HCT116 (cell line): ENCODE measurements at regions not wholly inside any gene's neighbourhood (a gene's known extent, or its start where the extent isn't known, plus 50 kb on each side); places are given as distances from the start of the nearest gene placed in this dataset.

Source experiments
- ATAC-seq: fragments of 200-7000 bp; cut with Tn5 transposase; 2 replicates; pipeline ENCODE4 v1.9.1; 2020; ENCODE audit warnings: mild to moderate bottlenecking, moderate library complexity
- BruUV-seq: library from RNA; stranded (reverse); fragments of 400-500 nt; replicated peaks from 2 replicates; lab custom pipeline; 2021; lab: Mats Ljungman, UMichigan
- CTCF ChIA-PET: fragments of 300-600 bp; sonication (Branson Sonifier 250); formaldehyde crosslinking; loops from one replicate; lab custom pipeline; 2021; ENCODE audit warnings: antibody characterized with exemption; lab: Charles Lee
- POLR2A ChIA-PET: fragments of 300-600, 350-600 bp; sonication (Branson Sonifier 250); formaldehyde crosslinking; loops from one replicate; lab custom pipeline; 2021; ENCODE audit warnings: antibody characterized with exemption; lab: Charles Lee
- RAD21 ChIA-PET, 2 experiments: fragments of 300-600 bp; sonication (Branson Sonifier 250); formaldehyde crosslinking; loops; one replicate each; lab custom pipeline; 2023; ENCODE audit warnings: low total read pairs in 2 of 2; ENCODE audit not compliant: uncharacterized antibody in 2 of 2, unreplicated experiment in 2 of 2, low non-redundant PET in 1 of 2; lab: Charles Lee
- DNase-seq: peaks from one replicate; pipeline ENCODE4 v3.0.0-alpha.2; 2010; ENCODE audit warnings: low read depth, low spot score
- H2AFZ ChIP-seq: fragments of 200-600 bp; shearing (Covaris generic), sonication (generic); 2 replicates; pipeline ENCODE4 v1.6.1; 2017; ENCODE audit warnings: low read depth, mixed run types, mixed read lengths, antibody characterized with exemption, low read length; ENCODE audit not compliant: poor library complexity, severe bottlenecking
- H3K27ac ChIP-seq: 2 replicates; pipeline ENCODE4 v1.5.1; 2012; ENCODE audit warnings: low read depth, low read length
- H3K27me3 ChIP-seq: fragments of 200-600 bp; sonication (generic); 2 replicates; pipeline ENCODE4 v1.6.1; 2016; ENCODE audit warnings: mixed run types, low read length, mixed read lengths; ENCODE audit not compliant: insufficient read depth
- H3K36me3 ChIP-seq, 2 experiments: fragments of 200-500 bp in 1 of 2; fragments of 200-600 bp in 1 of 2; sonication (Bioruptor generic) in 1 of 2; sonication (generic) in 1 of 2; 2 replicates each; pipeline versions ENCODE4 v1.5.1 to v1.6.1; 2014 to 2016; ENCODE audit warnings: low read length in 2 of 2, inconsistent platforms in 1 of 2, mixed read lengths in 1 of 2, mixed run types in 1 of 2; ENCODE audit not compliant: insufficient read depth in 2 of 2, control insufficient read depth in 1 of 2
- H3K4me1 ChIP-seq, 2 experiments: fragments of 200-600 bp in 1 of 2; sonication (generic) in 1 of 2; 2 replicates each; pipeline versions ENCODE4 v1.5.1 to v1.6.1; 2012 to 2017; ENCODE audit warnings: low read length in 2 of 2, inconsistent platforms in 1 of 2, mild to moderate bottlenecking in 1 of 2, mixed read lengths in 1 of 2, mixed run types in 1 of 2, moderate library complexity in 1 of 2; ENCODE audit not compliant: insufficient read depth in 2 of 2, control insufficient read depth in 1 of 2
- H3K4me2 ChIP-seq: fragments of 200-600 bp; sonication (generic); 2 replicates; pipeline ENCODE4 v1.6.1; 2017; ENCODE audit warnings: mixed run types, low read length, mixed read lengths
- H3K4me3 ChIP-seq, 2 experiments: fragments of 200-600 bp in 1 of 2; sonication (generic) in 1 of 2; replicated peaks in 1 of 2; 2 replicates each; pipeline ENCODE4 v1.5.1; 2011 to 2016; ENCODE audit warnings: low read length in 2 of 2, control low read depth in 1 of 2, low read depth in 1 of 2, mild to moderate bottlenecking in 1 of 2, mixed read lengths in 1 of 2, mixed run types in 1 of 2
- H3K79me2 ChIP-seq: fragments of 200-600 bp; sonication (generic); 2 replicates; pipeline ENCODE4 v1.6.1; 2017; ENCODE audit warnings: mild to moderate bottlenecking, mixed run types, low read length, moderate library complexity, mixed read lengths; ENCODE audit not compliant: insufficient read depth
- H3K9ac ChIP-seq: fragments of 200-600 bp; sonication (generic); 2 replicates; pipeline ENCODE4 v1.6.1; 2016; ENCODE audit warnings: low read length, mixed read lengths
- H3K9me2 ChIP-seq: fragments of 200-600 bp; sonication (generic), shearing (Covaris generic); 2 replicates; pipeline ENCODE4 v1.6.1; 2017; ENCODE audit warnings: mixed run types, mild to moderate bottlenecking, moderate library complexity; ENCODE audit not compliant: insufficient read depth
- H3K9me3 ChIP-seq, 2 experiments: fragments of 200-500 bp in 1 of 2; fragments of 200-600 bp in 1 of 2; sonication (Bioruptor generic) in 1 of 2; sonication (generic) in 1 of 2; 2 replicates each; pipeline ENCODE4 v1.6.1; 2014 to 2017; ENCODE audit warnings: low read length in 2 of 2, mixed read lengths in 2 of 2, inconsistent platforms in 1 of 2, low read depth in 1 of 2, mild to moderate bottlenecking in 1 of 2, mixed run types in 1 of 2, moderate library complexity in 1 of 2; ENCODE audit not compliant: control insufficient read depth in 1 of 2, insufficient read depth in 1 of 2
- H4K20me1 ChIP-seq: fragments of 200-600 bp; sonication (generic), shearing (Covaris generic); 2 replicates; pipeline ENCODE4 v1.6.1; 2017; ENCODE audit warnings: mixed run types, mild to moderate bottlenecking, moderate library complexity; ENCODE audit not compliant: insufficient read depth
- CBX3 ChIP-seq: IDR thresholded peaks from 2 replicates; pipeline ENCODE4 v1.6.1; 2012; ENCODE audit warnings: low read depth
- CEBPB ChIP-seq: IDR thresholded peaks from 2 replicates; pipeline ENCODE4 v1.6.1; 2012; ENCODE audit warnings: low read depth
- ELF1 ChIP-seq: IDR thresholded peaks from 2 replicates; pipeline ENCODE4 v1.6.1; 2012; ENCODE audit warnings: low read depth, borderline replicate concordance
- EZH2 ChIP-seq: fragments of 200-600 bp; sonication (generic); IDR thresholded peaks from 2 replicates; pipeline ENCODE4 v1.6.1; 2017; ENCODE audit warnings: antibody characterized with exemption, mixed run types
- EZH2phosphoT487 ChIP-seq: fragments of 200-600 bp; IDR thresholded peaks from 2 replicates; pipeline ENCODE4 v1.6.1; 2018; ENCODE audit warnings: antibody characterized with exemption, borderline replicate concordance
- JUND ChIP-seq: IDR thresholded peaks from 2 replicates; pipeline ENCODE4 v1.6.1; 2012
- POLR2A ChIP-seq: IDR thresholded peaks from 2 replicates; pipeline ENCODE4 v1.7.0; 2011; ENCODE audit warnings: borderline replicate concordance; ENCODE audit not compliant: insufficient read depth, insufficient read length; ENCODE audit errors: extremely low read depth
- POLR2AphosphoS5 ChIP-seq: IDR thresholded peaks from 2 replicates; pipeline ENCODE4 v1.6.1; 2011; ENCODE audit warnings: mild to moderate bottlenecking, low read depth, low read length, moderate library complexity
- REST ChIP-seq: IDR thresholded peaks from 2 replicates; pipeline ENCODE4 v1.6.1; 2012; ENCODE audit warnings: low read depth
- SIN3A ChIP-seq: IDR thresholded peaks from 2 replicates; pipeline ENCODE4 v1.6.1; 2012; ENCODE audit warnings: low read depth
- SRF ChIP-seq: IDR thresholded peaks from 2 replicates; pipeline ENCODE4 v1.6.1; 2012; ENCODE audit warnings: low read depth
- TCF7L2 ChIP-seq: IDR thresholded peaks from 2 replicates; pipeline ENCODE4 v1.7.0; 2011; ENCODE audit warnings: borderline replicate concordance, inconsistent platforms; ENCODE audit not compliant: insufficient read depth, insufficient read length; ENCODE audit errors: extremely low read depth
- YY1 ChIP-seq: IDR thresholded peaks from 2 replicates; pipeline ENCODE4 v1.6.1; 2011; ENCODE audit warnings: low read length, low read depth, moderate library complexity, mild to moderate bottlenecking; ENCODE audit not compliant: insufficient replicate concordance; ENCODE audit errors: extremely low read depth
- ZFX ChIP-seq: fragments of 450-650 bp; IDR thresholded peaks from 2 replicates; pipeline ENCODE4 v1.6.1; 2017
- ZNF274 ChIP-seq: fragments of 200-500 bp; sonication (Bioruptor generic); IDR thresholded peaks from 2 replicates; pipeline ENCODE4 v1.6.1; 2014; ENCODE audit warnings: mild to moderate bottlenecking, low read depth, low read length, inconsistent platforms
- intact Hi-C: fragments of 100-400 bp; cut with micrococcal nuclease; formaldehyde crosslinking; loops from 2 replicates; pipeline ENCODE4 v1.10.0; 2022
- TF ChIP-seq, protein P1 (sequence below): IDR thresholded peaks from 2 replicates; pipeline ENCODE4 v1.6.1; 2011; ENCODE audit warnings: mild to moderate bottlenecking, low read length, moderate library complexity; ENCODE audit not compliant: insufficient replicate concordance; ENCODE audit errors: extremely low read depth
- TF ChIP-seq, protein P2 (sequence below): IDR thresholded peaks from 2 replicates; pipeline ENCODE4 v1.6.1; 2012

DNA sequence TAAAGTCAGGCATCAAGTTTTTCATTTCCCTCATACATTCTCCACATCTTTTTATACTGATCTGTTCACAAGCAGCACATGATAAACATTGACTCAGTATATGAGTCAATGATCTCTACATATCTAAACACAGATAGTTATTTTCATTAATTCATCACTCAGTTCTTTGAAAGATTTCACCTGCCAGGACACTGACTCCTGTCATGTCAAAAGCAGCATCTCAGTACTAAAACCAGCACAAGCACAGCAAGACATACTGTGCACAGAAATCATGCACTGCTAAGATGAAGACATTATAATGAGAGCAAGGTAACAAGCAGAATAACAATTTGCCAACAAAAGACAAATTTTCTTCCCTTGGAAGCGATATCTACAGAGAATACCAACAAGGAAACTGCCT, 206.1 kb upstream of the COX7C start:
- RAD21 ChIA-PET = no interaction called here
- H3K27ac ChIP-seq = no peak overlapping the region
- no peak overlapping the region for H3K9ac ChIP-seq
- no peak for ATAC-seq
- BruUV-seq = no TSS peak
- H4K20me1 ChIP-seq = no peaks in the 10 kb centered on the region
- no peaks in the 10 kb centered on the region for H3K79me2 ChIP-seq
- H3K9me3 ChIP-seq = no peaks in the 10 kb centered on the region
- no peak overlapping the region for H2AFZ ChIP-seq
- TF ChIP-seq ELF1 (no peak), EZH2 (no peak), EZH2phosphoT487 (no peak), POLR2AphosphoS5 (no peak), CEBPB (no peak), REST (no peak), SIN3A (no peak), POLR2A (no peak), ZNF274 (no peak), TCF7L2 (no peak), ZFX (no peak), SRF (no peak), JUND (no peak), YY1 (no peak), CBX3 (no peak)
- TF ChIP-seq, protein P1, sequence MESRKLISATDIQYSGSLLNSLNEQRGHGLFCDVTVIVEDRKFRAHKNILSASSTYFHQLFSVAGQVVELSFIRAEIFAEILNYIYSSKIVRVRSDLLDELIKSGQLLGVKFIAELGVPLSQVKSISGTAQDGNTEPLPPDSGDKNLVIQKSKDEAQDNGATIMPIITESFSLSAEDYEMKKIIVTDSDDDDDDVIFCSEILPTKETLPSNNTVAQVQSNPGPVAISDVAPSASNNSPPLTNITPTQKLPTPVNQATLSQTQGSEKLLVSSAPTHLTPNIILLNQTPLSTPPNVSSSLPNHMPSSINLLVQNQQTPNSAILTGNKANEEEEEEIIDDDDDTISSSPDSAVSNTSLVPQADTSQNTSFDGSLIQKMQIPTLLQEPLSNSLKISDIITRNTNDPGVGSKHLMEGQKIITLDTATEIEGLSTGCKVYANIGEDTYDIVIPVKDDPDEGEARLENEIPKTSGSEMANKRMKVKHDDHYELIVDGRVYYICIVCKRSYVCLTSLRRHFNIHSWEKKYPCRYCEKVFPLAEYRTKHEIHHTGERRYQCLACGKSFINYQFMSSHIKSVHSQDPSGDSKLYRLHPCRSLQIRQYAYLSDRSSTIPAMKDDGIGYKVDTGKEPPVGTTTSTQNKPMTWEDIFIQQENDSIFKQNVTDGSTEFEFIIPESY = no peak
- TF ChIP-seq, protein P2, sequence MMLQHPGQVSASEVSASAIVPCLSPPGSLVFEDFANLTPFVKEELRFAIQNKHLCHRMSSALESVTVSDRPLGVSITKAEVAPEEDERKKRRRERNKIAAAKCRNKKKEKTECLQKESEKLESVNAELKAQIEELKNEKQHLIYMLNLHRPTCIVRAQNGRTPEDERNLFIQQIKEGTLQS = no peak
- TF ChIP-seq, all 23 proteins: peak for 0
- H3K4me1 ChIP-seq = no peaks in the 10 kb centered on the region
- ChIA-PET POLR2A (no interaction called here), CTCF (no interaction called here)
- no peak for DNase-seq
- H3K9me2 ChIP-seq = no peaks in the 10 kb centered on the region
- intact Hi-C loops = no loop called here
- H3K4me2 ChIP-seq = no peak overlapping the region
- H3K4me3 ChIP-seq = no peak overlapping the region
- H3K36me3 ChIP-seq = no peaks in the 10 kb centered on the region
- H3K27me3 ChIP-seq = no peaks in the 10 kb centered on the region
